ENCODE measurements at regions not wholly inside any gene's neighbourhood (a gene's known extent, or its start where the extent isn't known, plus 50 kb on each side); places are given as distances from the start of the nearest gene placed in this dataset.

DNA sequence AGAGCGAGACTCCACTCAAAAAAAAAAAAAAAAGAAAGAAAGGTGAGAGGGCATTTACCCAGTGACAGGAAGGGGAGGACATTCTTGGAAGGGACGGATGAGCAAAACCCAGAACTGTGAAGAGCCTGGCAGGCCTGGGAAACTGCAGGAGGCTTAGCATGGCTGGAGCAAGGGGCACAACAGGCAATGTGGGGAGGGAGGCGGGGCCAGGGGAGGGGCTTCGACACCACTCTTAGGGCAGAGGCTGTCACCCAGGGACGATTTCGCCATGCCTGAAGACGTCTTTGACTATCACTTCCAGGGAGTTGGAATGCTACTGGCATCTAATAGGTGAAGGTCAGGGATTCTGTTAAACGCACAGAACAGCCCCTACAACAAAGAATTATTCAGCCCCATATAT lies 184.0 kb downstream of the HUNK start:
- H4K20me1 ChIP-seq (ENCODE audit: insufficient read depth, low read depth, low read length): no peaks in the 10 kb centered on the region
- H3K9me3 ChIP-seq (ENCODE audit: low read length): no peaks in the 10 kb centered on the region
- H3K4me2 ChIP-seq (ENCODE audit: low read depth, low read length, poor library complexity, severe bottlenecking): no peak overlapping the region
- H3K9me2 ChIP-seq (replicated peaks; ENCODE audit: insufficient read depth, low read length): no peaks in the 10 kb centered on the region
- H3K36me3 ChIP-seq (ENCODE audit: insufficient read depth, low read length): no peaks in the 10 kb centered on the region
- no peaks in the 10 kb centered on the region for H3K79me2 ChIP-seq (ENCODE audit: low read length)
- DNase-seq: peak; percentile 36
- no peak overlapping the region for H3K27ac ChIP-seq (ENCODE audit: low read length)
- H3K4me3 ChIP-seq (ENCODE audit: low read length): no peak overlapping the region
- no peak overlapping the region for H3K9ac ChIP-seq (ENCODE audit: low read length)
- no peak overlapping the region for H2AFZ ChIP-seq (ENCODE audit: low read length)
- no peaks in the 10 kb centered on the region for H3K27me3 ChIP-seq (ENCODE audit: low read length)
- no peaks in the 10 kb centered on the region for H3K4me1 ChIP-seq (ENCODE audit: low read length)

DNA sequence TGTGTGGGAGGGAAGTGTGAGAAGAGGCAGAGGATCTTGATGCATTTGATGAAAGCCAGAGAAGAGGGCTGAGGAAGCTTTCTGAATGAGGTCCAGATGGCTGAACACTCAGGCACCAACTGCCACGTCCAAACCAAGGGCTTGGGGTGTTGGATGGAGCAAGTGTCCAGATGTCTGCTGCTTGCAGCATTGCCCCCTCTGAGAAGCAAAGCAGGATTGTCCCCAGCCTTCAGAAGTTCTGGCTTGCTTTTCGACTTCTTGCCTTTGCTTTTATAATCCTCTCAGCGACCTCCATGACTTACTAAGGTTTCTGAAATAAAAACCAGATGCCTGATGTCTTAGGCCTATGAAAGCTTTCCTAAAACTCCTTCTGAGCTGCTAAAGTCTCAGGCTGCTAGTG lies 182.5 kb downstream of the HUNK start:
- no peaks in the 10 kb centered on the region for H3K9me2 ChIP-seq (replicated peaks; ENCODE audit: insufficient read depth, low read length)
- DNase-seq: peak; percentile 19
- no peaks in the 10 kb centered on the region for H3K9me3 ChIP-seq (ENCODE audit: low read length)
- no peaks in the 10 kb centered on the region for H4K20me1 ChIP-seq (ENCODE audit: insufficient read depth, low read depth, low read length)
- no peak overlapping the region for H3K9ac ChIP-seq (ENCODE audit: low read length)
- H3K36me3 ChIP-seq (ENCODE audit: insufficient read depth, low read length): no peaks in the 10 kb centered on the region
- no peaks in the 10 kb centered on the region for H3K79me2 ChIP-seq (ENCODE audit: low read length)
- no peaks in the 10 kb centered on the region for H3K27me3 ChIP-seq (ENCODE audit: low read length)
- H3K27ac ChIP-seq (ENCODE audit: low read length): no peak overlapping the region
- no peak overlapping the region for H2AFZ ChIP-seq (ENCODE audit: low read length)
- H3K4me3 ChIP-seq (ENCODE audit: low read length): no peak overlapping the region
- no peaks in the 10 kb centered on the region for H3K4me1 ChIP-seq (ENCODE audit: low read length)
- no peak overlapping the region for H3K4me2 ChIP-seq (ENCODE audit: low read depth, low read length, poor library complexity, severe bottlenecking)
